MM.1S (cell line): ENCODE measurements at regions not wholly inside any gene's neighbourhood (a gene's known extent, or its start where the extent isn't known, plus 50 kb on each side); places are given as distances from the start of the nearest gene placed in this dataset.

Experiments used
- EZH2 ChIP-seq: fragments of 300-600 bp; sonication (generic); optimal IDR thresholded peaks from 2 replicates; pipeline ENCODE3; 2017; ENCODE audit warnings: low read depth, mild to moderate bottlenecking, antibody characterized with exemption, low read length, mixed read lengths
- EZH2phosphoT487 ChIP-seq: fragments of 300-600 bp; sonication (generic); IDR thresholded peaks from 2 replicates; pipeline ENCODE4 v1.6.1; 2018; ENCODE audit warnings: antibody characterized with exemption, low read length
- TF ChIP-seq, protein P1 (sequence below): fragments of 300-600 bp; sonication (generic); IDR thresholded peaks from 2 replicates; pipeline ENCODE4 v1.5.1; 2016; ENCODE audit warnings: antibody characterized with exemption, low read length, mixed read lengths

DNA sequence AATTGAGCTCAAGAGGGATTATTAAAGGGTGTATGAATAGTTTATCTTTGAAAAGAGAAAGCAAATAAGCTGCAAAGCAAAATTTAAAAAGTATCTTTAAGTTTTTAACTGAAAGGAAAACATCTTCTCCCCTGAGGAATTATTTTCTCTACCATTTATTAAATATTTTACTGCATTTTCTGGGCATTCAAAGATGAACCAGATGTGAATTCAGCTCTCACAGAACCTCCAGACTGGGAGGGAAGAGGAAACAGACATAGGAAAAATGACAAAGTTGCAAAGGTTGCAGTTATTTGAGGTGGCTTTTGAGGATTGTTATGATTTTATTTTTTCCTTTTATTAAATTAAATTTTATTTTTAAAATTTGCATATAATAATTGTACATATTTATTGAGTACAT lies 122.7 kb upstream of the SESN3 start:
- TF ChIP-seq, protein P1, sequence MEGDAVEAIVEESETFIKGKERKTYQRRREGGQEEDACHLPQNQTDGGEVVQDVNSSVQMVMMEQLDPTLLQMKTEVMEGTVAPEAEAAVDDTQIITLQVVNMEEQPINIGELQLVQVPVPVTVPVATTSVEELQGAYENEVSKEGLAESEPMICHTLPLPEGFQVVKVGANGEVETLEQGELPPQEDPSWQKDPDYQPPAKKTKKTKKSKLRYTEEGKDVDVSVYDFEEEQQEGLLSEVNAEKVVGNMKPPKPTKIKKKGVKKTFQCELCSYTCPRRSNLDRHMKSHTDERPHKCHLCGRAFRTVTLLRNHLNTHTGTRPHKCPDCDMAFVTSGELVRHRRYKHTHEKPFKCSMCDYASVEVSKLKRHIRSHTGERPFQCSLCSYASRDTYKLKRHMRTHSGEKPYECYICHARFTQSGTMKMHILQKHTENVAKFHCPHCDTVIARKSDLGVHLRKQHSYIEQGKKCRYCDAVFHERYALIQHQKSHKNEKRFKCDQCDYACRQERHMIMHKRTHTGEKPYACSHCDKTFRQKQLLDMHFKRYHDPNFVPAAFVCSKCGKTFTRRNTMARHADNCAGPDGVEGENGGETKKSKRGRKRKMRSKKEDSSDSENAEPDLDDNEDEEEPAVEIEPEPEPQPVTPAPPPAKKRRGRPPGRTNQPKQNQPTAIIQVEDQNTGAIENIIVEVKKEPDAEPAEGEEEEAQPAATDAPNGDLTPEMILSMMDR, result no peak
- TF ChIP-seq EZH2phosphoT487 (no peak), EZH2 (no peak)
